DND-41 (cell line): ENCODE measurements at regions not wholly inside any gene's neighbourhood (a gene's known extent, or its start where the extent isn't known, plus 50 kb on each side); places are given as distances from the start of the nearest gene placed in this dataset.

ENCODE experiments used
- EZH2 ChIP-seq: IDR thresholded peaks from 3 replicates; pipeline ENCODE4 v1.6.1; 2012; ENCODE audit warnings: borderline replicate concordance, low read depth, mild to moderate bottlenecking, moderate library complexity, low read length, inconsistent platforms; ENCODE audit not compliant: severe bottlenecking
- TF ChIP-seq, protein P1 (sequence below): IDR thresholded peaks from 2 replicates; pipeline ENCODE4 v1.5.1; 2012; ENCODE audit warnings: borderline replicate concordance, low read length, moderate library complexity, mild to moderate bottlenecking; ENCODE audit not compliant: poor library complexity, severe bottlenecking; ENCODE audit errors: extremely low read depth

DNA sequence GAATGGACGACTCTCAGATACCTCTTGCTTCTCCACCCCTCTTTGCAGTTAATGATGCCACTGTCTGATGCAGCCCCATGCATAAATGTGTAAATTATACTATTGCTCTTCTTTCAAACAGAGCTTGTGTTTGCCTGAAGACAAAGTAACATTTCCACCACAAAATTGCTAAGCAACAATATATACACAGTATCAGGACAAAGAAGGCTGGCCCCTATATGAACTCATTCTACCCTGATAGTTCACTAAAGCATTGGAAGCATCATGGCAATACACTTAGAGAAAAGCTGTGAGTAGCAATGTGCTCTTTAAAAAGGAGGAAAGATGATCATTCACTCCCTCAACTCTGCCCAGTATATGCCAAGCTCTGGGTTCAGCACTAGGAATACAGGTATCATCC is 427.0 kb upstream of the CPEB2 start:
- TF ChIP-seq, protein P1, sequence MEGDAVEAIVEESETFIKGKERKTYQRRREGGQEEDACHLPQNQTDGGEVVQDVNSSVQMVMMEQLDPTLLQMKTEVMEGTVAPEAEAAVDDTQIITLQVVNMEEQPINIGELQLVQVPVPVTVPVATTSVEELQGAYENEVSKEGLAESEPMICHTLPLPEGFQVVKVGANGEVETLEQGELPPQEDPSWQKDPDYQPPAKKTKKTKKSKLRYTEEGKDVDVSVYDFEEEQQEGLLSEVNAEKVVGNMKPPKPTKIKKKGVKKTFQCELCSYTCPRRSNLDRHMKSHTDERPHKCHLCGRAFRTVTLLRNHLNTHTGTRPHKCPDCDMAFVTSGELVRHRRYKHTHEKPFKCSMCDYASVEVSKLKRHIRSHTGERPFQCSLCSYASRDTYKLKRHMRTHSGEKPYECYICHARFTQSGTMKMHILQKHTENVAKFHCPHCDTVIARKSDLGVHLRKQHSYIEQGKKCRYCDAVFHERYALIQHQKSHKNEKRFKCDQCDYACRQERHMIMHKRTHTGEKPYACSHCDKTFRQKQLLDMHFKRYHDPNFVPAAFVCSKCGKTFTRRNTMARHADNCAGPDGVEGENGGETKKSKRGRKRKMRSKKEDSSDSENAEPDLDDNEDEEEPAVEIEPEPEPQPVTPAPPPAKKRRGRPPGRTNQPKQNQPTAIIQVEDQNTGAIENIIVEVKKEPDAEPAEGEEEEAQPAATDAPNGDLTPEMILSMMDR, result no peak
- no peak for TF ChIP-seq EZH2
